Effector memory CD4-positive, alpha-beta T cell (primary cell): ENCODE measurements at regions not wholly inside any gene's neighbourhood (a gene's known extent, or its start where the extent isn't known, plus 50 kb on each side); places are given as distances from the start of the nearest gene placed in this dataset.
"Not testable (repeated sequence)": the region's sequence is repeated elsewhere in the genome, so short reads cannot be mapped to it uniquely, and the experiment has no call there.

Experiments
- DNase-seq, 3 donors: peaks; one replicate each; pipeline ENCODE4 v3.0.0-alpha.2; 2020
- H3K27ac ChIP-seq: 2 replicates; pipeline ENCODE4 v1.7.0; 2013; ENCODE audit warnings: mild to moderate bottlenecking, low read length, moderate library complexity; ENCODE audit not compliant: insufficient read depth, poor library complexity, severe bottlenecking
- H3K27me3 ChIP-seq: replicated peaks from 2 replicates; pipeline ENCODE4 v1.7.0; 2013; ENCODE audit warnings: mild to moderate bottlenecking, low read length; ENCODE audit not compliant: insufficient read depth, control insufficient read depth, poor library complexity, severe bottlenecking
- H3K36me3 ChIP-seq: 2 replicates; pipeline ENCODE4 v1.7.0; 2013; ENCODE audit warnings: mild to moderate bottlenecking, low read length, moderate library complexity; ENCODE audit not compliant: control insufficient read depth, insufficient read depth
- H3K4me1 ChIP-seq: 2 replicates; pipeline ENCODE4 v1.7.0; 2013; ENCODE audit warnings: low read length, mild to moderate bottlenecking; ENCODE audit not compliant: control insufficient read depth, insufficient read depth, poor library complexity, severe bottlenecking
- H3K4me3 ChIP-seq: 2 replicates; pipeline ENCODE4 v1.7.0; 2013; ENCODE audit warnings: low read length, low read depth, mild to moderate bottlenecking; ENCODE audit not compliant: insufficient read depth, poor library complexity, severe bottlenecking
- H3K9me3 ChIP-seq: 2 replicates; pipeline ENCODE4 v1.7.0; 2013; ENCODE audit warnings: mild to moderate bottlenecking, low read length, moderate library complexity; ENCODE audit not compliant: control insufficient read depth

DNA sequence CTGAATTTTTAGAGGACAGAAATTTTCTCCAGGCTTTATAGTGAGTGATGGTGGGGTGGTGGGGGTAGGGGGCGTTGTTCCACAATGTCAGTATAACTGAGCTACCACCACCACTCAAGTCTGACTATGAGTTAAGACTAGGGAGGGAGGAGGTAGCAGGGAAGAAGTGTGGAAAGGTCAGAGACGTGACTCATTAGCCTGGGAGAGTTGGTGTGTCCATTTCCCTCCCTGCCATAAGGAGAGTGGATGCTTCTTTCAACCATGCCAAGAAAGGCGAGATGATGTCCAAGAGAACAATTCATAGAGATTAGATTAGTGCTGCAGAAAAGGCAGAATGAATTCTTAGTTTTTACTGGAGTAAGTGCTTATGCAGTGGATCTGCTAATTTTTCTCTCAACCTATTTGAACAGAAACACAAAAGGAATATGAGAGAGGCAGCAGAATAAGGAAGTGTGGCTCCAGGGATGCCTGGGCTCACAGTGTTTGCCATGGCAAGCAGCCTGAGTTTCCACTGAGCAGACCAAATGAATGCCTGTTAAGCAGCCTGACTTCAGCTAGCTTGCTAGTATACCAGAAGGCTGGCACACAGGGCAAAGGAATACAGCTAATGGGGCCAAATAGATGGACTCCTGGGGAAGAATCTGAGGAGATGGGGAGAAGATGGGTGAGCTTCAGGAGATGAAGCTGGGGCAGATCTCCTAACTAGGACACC is 708.9 kb downstream of the NTRK3 start:
- no peaks in the 10 kb centered on the region for H3K27me3 ChIP-seq
- H3K27ac ChIP-seq, result no peak overlapping the region
- no peak for DNase-seq
- H3K9me3 ChIP-seq, result no peaks in the 10 kb centered on the region
- H3K4me1 ChIP-seq, result no peaks in the 10 kb centered on the region
- H3K4me3 ChIP-seq, result no peak overlapping the region
- no peaks in the 10 kb centered on the region for H3K36me3 ChIP-seq

DNA sequence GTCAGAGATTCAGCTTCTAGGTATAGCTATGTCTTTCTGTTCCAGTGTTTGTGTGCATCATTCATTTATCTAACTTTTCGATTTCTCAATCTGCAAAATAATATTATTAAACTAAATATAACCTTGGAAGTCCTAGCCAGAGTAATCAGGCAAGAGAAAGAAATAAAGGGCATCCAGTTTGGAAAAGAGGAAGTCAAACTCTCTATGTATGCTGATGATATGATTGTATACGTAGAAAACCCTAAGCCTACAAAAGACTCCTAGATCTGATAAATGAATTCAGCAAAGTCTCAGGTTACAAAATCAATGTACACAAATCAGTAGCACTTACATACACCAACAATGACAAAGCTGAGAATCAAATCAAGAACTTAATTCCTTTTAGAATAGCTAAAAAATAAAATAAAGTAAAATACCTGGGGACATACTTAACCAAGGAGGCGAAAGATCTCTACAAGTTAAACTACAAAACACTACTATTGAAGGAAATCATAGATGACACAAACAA is 718.2 kb downstream of the NTRK3 start:
- DNase-seq, result no peak
- no peaks in the 10 kb centered on the region for H3K36me3 ChIP-seq
- H3K4me3 ChIP-seq, result no peak overlapping the region
- H3K27me3 ChIP-seq, result no peaks in the 10 kb centered on the region
- no peaks in the 10 kb centered on the region for H3K9me3 ChIP-seq
- H3K27ac ChIP-seq, result no peak overlapping the region
- no peaks in the 10 kb centered on the region for H3K4me1 ChIP-seq

DNA sequence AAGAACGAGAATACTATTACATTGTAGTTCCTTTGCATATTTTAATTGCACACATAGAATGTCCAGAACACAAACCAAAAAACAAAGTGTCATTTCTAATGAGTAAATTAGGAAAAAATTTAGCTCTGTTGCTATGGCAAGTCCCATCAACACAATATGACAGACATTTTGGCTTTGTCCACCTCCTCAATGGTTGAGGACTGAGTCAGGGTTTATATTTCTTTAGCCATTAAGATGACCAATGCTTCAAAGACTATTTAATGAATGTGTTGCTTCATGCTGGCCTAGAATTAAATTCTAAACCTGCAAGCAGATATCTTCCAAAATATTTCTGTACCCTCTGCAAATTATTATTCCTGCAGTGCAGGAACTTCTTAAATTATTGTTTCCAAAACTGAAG is 719.2 kb downstream of the NTRK3 start:
- Histone ChIP-seq H3K36me3 (no peaks in the 10 kb centered on the region), H3K4me3 (no peak overlapping the region), H3K27ac (no peak overlapping the region), H3K27me3 (no peaks in the 10 kb centered on the region), H3K4me1 (no peaks in the 10 kb centered on the region), H3K9me3 (no peaks in the 10 kb centered on the region)
- no peak for DNase-seq

DNA sequence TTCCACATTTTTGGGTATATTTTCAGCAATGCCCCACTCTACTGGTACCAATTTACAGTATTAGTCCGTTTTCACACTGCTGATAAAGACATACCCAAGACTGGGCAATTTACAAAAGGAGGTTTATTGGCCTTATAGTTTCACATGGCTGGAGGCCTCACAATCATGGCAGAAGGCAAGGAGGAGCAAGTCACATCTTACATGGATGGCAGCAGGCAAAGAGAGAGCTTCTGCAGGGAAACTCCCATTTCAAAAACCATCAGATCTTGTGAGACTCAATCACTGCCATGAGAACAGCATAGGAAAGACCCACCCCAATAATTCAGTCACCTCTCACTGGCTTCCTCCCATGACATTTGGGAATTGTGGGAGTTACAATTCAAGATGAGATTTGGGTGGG is 722.9 kb downstream of the NTRK3 start:
- not testable (repeated sequence) for H3K27ac ChIP-seq, H3K36me3 ChIP-seq, DNase-seq, H3K4me3 ChIP-seq, H3K9me3 ChIP-seq, H3K27me3 ChIP-seq, H3K4me1 ChIP-seq

DNA sequence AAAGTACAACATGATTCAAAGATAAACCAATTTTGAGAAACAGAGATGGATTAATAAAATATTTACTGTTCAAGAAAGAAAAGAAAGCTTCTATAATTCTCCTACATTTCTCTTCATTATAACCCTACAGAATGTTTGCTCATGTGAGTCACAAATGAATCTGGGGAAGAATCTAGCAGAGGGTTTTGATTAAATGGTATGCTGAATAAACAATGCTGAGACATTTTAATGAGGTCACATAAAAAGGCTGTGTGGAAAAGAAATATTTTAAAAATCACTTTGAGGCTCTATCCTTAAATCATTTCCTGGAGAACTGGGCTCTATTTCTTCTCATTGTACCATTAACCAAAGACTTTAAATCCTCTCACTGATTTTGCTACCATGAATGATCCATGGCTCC is 727.7 kb downstream of the NTRK3 start:
- DNase-seq, result no peak
- Histone ChIP-seq H3K9me3 (no peaks in the 10 kb centered on the region), H3K36me3 (no peaks in the 10 kb centered on the region), H3K27me3 (no peaks in the 10 kb centered on the region), H3K4me1 (no peaks in the 10 kb centered on the region), H3K4me3 (no peak overlapping the region), H3K27ac (no peak overlapping the region)

DNA sequence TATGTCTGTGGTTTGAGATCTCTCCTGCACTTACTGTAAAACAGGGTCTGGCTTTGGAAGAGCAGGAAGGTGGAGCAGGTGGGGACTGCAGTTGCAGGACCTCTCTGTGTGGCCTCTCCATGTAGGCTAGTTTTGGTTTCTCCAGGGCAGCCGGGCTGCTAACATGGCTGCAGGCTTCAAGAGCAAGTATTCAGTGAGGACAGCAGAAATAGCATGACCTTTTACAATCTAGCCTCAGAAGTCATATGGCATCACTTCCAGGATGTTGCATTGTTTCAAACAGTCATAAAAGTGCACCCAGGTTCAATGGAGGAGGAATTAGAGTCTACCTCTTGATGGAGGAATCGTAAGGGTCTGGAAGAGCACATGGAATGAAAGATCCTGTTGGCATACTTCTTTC is 728.7 kb downstream of the NTRK3 start:
- Histone ChIP-seq H3K4me3 (no peak overlapping the region), H3K36me3 (no peaks in the 10 kb centered on the region), H3K27ac (no peak overlapping the region), H3K4me1 (no peaks in the 10 kb centered on the region), H3K27me3 (no peaks in the 10 kb centered on the region), H3K9me3 (no peaks in the 10 kb centered on the region)
- no peak for DNase-seq

DNA sequence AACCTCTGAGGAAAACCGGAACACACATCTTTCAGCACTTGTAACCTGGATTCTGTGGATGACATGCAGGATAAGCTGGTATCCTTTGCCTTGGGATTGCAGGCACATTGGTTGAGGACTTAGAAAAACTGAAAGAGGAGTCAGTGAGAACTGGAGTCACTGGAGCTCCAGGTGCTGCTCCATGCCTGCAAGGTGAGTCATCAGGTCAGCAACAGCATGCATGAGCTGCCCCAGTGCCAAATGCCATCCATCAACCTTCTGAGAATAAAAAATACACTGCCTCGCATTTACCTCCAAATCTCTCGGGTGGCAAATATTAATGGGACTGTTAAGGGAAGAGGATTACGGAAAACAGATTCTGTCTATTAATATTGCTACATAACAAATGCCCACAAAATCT is 729.1 kb downstream of the NTRK3 start:
- DNase-seq, result no peak
- Histone ChIP-seq H3K4me1 (no peaks in the 10 kb centered on the region), H3K27me3 (no peaks in the 10 kb centered on the region), H3K9me3 (no peaks in the 10 kb centered on the region), H3K27ac (no peak overlapping the region), H3K36me3 (no peaks in the 10 kb centered on the region), H3K4me3 (no peak overlapping the region)

DNA sequence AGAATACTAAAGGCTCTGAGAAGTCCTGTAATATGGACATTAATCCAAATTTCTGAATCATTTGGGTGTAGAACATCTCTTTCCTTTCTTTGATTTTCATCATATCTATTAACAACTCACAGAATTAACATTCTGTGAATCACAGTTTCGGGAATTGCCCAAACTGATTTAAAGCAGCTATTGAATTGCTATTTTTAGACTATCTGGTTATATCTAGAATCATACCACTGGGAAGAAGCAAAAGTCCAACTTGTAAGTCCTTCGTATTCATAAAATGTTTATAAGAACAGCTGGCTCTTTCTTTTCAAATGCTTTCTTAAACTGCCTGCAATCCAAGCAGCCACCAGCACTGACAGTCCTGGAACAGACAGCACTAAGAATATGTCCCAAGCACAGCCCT is 733.0 kb downstream of the NTRK3 start:
- H3K36me3 ChIP-seq, result no peaks in the 10 kb centered on the region
- H3K27me3 ChIP-seq, result no peaks in the 10 kb centered on the region
- no peak overlapping the region for H3K27ac ChIP-seq
- H3K4me3 ChIP-seq, result no peak overlapping the region
- H3K4me1 ChIP-seq, result no peaks in the 10 kb centered on the region
- no peak for DNase-seq
- no peaks in the 10 kb centered on the region for H3K9me3 ChIP-seq

DNA sequence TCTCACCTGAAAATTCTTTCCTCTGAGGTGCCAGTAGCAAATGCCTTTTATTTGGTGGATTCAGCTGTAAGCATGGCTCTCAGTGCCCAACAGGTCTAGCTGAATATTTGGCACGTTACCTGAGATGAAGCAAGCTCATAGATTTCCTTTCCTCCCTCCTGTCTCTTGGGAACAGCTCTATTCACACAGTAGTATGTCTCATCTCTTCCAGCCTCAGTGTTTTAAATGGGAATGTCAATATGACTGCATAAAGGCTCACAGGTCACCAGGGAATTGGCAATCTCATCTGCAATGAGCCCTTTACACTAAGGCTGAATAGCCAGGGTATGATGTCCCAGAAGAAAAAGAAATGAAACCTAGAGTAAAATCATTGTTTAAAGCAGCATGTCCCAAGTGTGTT is 733.5 kb downstream of the NTRK3 start:
- no peak for DNase-seq
- Histone ChIP-seq H3K4me3 (no peak overlapping the region), H3K27me3 (no peaks in the 10 kb centered on the region), H3K9me3 (no peaks in the 10 kb centered on the region), H3K27ac (no peak overlapping the region), H3K36me3 (no peaks in the 10 kb centered on the region), H3K4me1 (no peaks in the 10 kb centered on the region)

DNA sequence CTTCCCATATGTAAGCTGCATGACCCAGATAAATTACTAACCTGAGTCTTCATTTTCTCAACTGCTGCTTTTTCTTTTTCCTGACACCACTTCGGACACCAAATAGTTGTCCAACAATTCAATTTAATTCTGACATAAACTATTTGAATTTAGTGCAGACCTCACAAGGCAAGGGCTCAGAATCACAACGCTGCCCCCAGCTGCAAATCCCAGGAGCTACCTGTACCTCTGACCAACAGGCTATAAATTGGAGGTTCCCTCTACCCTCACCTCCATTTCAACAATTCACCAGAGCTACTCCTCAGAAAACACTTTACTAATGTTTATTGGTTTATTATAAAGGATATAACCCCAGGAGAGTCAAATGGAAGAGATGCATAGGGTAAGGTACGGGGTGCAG is 737.6 kb downstream of the NTRK3 start:
- no peak overlapping the region for H3K27ac ChIP-seq
- H3K4me1 ChIP-seq, result no peaks in the 10 kb centered on the region
- no peaks in the 10 kb centered on the region for H3K36me3 ChIP-seq
- no peaks in the 10 kb centered on the region for H3K9me3 ChIP-seq
- no peak overlapping the region for H3K4me3 ChIP-seq
- DNase-seq, result no peak
- H3K27me3 ChIP-seq, result no peaks in the 10 kb centered on the region
